Parathyroid adenoma (tissue), 2 donors: ENCODE measurements at regions not wholly inside any gene's neighbourhood (a gene's known extent, or its start where the extent isn't known, plus 50 kb on each side); places are given as distances from the start of the nearest gene placed in this dataset.

ENCODE experiments used
- H2AFZ ChIP-seq: fragments of 300-600 bp; sonication (generic); one replicate; pipeline ENCODE4 v1.7.0; 2017; ENCODE audit warnings: antibody characterized with exemption, mild to moderate bottlenecking
- H3K27ac ChIP-seq: fragments of 300-600 bp; sonication (generic); one replicate; pipeline ENCODE4 v1.7.0; 2017
- H3K27me3 ChIP-seq: fragments of 300-600 bp; sonication (generic); one replicate; pipeline ENCODE4 v1.7.0; 2017; ENCODE audit warnings: low read length; ENCODE audit not compliant: control insufficient read depth, insufficient read depth
- H3K36me3 ChIP-seq: fragments of 300-600 bp; sonication (generic); one replicate; pipeline ENCODE4 v1.7.0; 2017; ENCODE audit warnings: low read length; ENCODE audit not compliant: control insufficient read depth, insufficient read depth
- H3K4me1 ChIP-seq: fragments of 300-600 bp; sonication (generic); one replicate; pipeline ENCODE4 v1.7.0; 2017; ENCODE audit warnings: control low read depth
- H3K4me2 ChIP-seq: fragments of 300-600 bp; sonication (generic); one replicate; pipeline ENCODE4 v1.7.0; 2017; ENCODE audit warnings: low read length
- H3K4me3 ChIP-seq: fragments of 300-600 bp; sonication (generic); one replicate; pipeline ENCODE4 v1.7.0; 2017; ENCODE audit warnings: low read depth, low read length
- H3K79me2 ChIP-seq: fragments of 300-600 bp; sonication (generic); one replicate; pipeline ENCODE4 v1.7.0; 2017; ENCODE audit warnings: control low read depth
- H3K9ac ChIP-seq: fragments of 300-600 bp; sonication (generic); one replicate; pipeline ENCODE4 v1.7.0; 2017; ENCODE audit warnings: mild to moderate bottlenecking
- H3K9me3 ChIP-seq: fragments of 300-600 bp; sonication (generic); one replicate; pipeline ENCODE4 v1.7.0; 2017; ENCODE audit warnings: low read length; ENCODE audit not compliant: control insufficient read depth
- CTCF ChIP-seq: fragments of 300-600 bp; sonication (generic); IDR thresholded peaks from one replicate; pipeline ENCODE4 v1.7.0; 2017; ENCODE audit warnings: antibody characterized with exemption, mild to moderate bottlenecking
- donor health status: primary hyperparathyroidism.

GRCh38 chrX:150163221-150163930 lies 199.7 kb upstream of the MAMLD1 start:
- Histone ChIP-seq H2AFZ (no peak overlapping the region), H3K9ac (no peak overlapping the region), H3K4me3 (no peak overlapping the region), H3K36me3 (no peaks in the 10 kb centered on the region), H3K27me3 (no peaks in the 10 kb centered on the region), H3K27ac (no peak overlapping the region), H3K4me2 (no peak overlapping the region), H3K9me3 (no peaks in the 10 kb centered on the region), H3K79me2 (no peaks in the 10 kb centered on the region), H3K4me1 (no peaks in the 10 kb centered on the region)
- TF ChIP-seq CTCF, result no peak

- Histone ChIP-seq H3K9ac (no peak overlapping the region), H3K36me3 (no peaks in the 10 kb centered on the region), H3K4me3 (no peak overlapping the region), H3K4me2 (no peak overlapping the region), H2AFZ (no peak overlapping the region), H3K27ac (no peak overlapping the region), H3K9me3 (no peaks in the 10 kb centered on the region), H3K27me3 (no peaks in the 10 kb centered on the region), H3K4me1 (no peaks in the 10 kb centered on the region), H3K79me2 (no peaks in the 10 kb centered on the region)
- TF ChIP-seq CTCF, result no peak
These were observed 199.0 kb upstream of the MAMLD1 start for GRCh38 chrX:150163956-150164726.

GRCh38 chrX:150164971-150165600 lies 198.0 kb upstream of the MAMLD1 start:
- Histone ChIP-seq H3K9me3 (no peaks in the 10 kb centered on the region), H3K4me2 (no peak overlapping the region), H2AFZ (no peak overlapping the region), H3K27ac (no peak overlapping the region), H3K36me3 (no peaks in the 10 kb centered on the region), H3K79me2 (no peaks in the 10 kb centered on the region), H3K4me1 (no peaks in the 10 kb centered on the region), H3K9ac (no peak overlapping the region), H3K27me3 (no peaks in the 10 kb centered on the region), H3K4me3 (no peak overlapping the region)
- TF ChIP-seq CTCF, result no peak

GRCh38 chrX:150165776-150166610 lies 197.1 kb upstream of the MAMLD1 start:
- Histone ChIP-seq H3K4me1 (no peaks in the 10 kb centered on the region), H3K36me3 (no peaks in the 10 kb centered on the region), H3K27ac (no peak overlapping the region), H3K9ac (no peak overlapping the region), H3K4me2 (no peak overlapping the region), H3K79me2 (no peaks in the 10 kb centered on the region), H3K4me3 (no peak overlapping the region), H3K9me3 (no peaks in the 10 kb centered on the region), H2AFZ (no peak overlapping the region), H3K27me3 (no peaks in the 10 kb centered on the region)
- TF ChIP-seq CTCF, result no peak
